OCI-M1 (cell line): ENCODE measurements at regions not wholly inside any gene's neighbourhood (a gene's known extent, or its start where the extent isn't known, plus 50 kb on each side); places are given as distances from the start of the nearest gene placed in this dataset.

Experiments used
- DNase-seq: peaks from one replicate; lab custom pipeline; 2025; lab: John Stamatoyannopoulos, UW

DNA sequence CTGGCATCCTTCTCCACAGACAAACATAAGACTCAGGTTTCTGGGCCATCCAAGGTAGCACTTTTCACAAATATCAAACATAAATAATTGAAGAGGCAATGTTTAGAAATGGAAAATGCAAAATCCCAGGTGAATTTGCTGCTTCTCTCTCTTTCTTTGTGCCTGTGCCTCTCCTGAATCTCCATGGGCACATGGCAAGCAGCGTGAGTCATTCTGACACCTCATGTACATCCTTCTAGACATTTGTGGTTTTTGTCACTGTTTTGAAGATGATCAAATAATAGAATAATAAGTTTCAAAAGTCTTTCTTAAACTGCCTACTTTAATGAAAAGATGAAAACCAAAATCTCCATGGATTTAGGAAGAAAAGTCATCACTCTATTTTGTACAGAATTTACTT, 60.3 kb upstream of the RAB11FIP2 start:
- DNase-seq = no peak

DNA sequence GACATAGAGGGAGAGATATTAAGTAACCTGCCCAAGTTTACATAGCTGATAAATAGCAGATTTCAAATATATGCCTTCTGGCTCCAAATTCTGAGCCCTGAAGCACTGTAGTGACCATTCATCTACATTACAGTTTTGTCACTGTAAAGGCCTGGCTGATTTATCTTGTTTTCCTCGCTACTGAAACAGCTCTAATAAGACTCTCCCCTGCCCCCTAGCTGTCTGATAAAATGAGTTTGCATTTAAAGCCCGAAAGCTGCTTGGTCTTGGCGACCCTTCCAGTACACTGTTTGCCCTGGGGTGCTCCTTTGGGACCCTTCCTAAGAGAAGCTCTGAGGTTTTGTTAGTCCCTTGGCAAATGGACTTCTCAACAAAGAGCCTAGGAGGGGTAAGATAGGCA, 59.7 kb upstream of the RAB11FIP2 start:
- peak; percentile 70 for DNase-seq

DNA sequence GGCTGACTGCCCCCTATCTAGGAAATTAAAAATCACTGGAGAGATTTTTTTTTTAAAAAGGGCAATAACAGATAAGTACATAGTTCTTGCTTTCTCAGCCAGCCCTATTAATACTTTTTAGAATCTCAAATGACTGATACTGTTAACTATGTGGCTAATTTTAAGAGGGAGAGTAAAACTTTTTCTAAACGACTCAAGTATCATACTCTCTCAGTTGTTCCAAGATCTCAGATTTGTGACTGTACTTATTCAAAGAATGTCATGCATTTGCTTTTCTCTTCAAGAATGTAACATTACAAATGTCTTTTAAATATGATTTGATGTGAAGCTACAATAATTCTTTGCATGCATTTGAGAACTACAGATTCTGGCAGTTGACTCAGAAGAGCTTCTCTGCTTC, 55.4 kb upstream of the RAB11FIP2 start:
- DNase-seq = no peak

DNA sequence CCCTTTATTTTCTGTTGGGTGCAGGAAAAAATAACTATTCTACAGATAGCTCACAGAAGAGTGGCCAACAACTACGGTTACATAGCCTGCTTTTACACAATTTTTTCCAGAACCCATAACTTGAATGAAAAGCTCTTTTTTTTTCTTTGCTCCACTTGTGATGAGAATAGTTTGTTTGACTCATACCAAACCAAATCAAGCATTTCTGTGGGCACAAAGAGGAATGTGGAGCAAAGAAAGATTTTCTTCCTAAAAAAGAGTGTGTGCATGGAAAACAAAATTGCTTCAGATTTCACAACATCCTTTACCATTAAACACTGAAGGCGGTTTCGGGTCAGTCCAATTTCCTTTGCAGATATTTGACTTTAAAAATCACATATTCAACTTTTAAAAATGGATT, 54.8 kb upstream of the RAB11FIP2 start:
- DNase-seq = no peak
